GM18868 (cell line): ENCODE measurements at regions not wholly inside any gene's neighbourhood (a gene's known extent, or its start where the extent isn't known, plus 50 kb on each side); places are given as distances from the start of the nearest gene placed in this dataset.

Experiments used
- ATAC-seq: cut with Tn5 transposase; IDR thresholded peaks from one replicate; pipeline ENCODE4 v1.9.1; 2021; ENCODE audit warnings: mild to moderate bottlenecking, moderate library complexity; ENCODE audit not compliant: unreplicated experiment

DNA sequence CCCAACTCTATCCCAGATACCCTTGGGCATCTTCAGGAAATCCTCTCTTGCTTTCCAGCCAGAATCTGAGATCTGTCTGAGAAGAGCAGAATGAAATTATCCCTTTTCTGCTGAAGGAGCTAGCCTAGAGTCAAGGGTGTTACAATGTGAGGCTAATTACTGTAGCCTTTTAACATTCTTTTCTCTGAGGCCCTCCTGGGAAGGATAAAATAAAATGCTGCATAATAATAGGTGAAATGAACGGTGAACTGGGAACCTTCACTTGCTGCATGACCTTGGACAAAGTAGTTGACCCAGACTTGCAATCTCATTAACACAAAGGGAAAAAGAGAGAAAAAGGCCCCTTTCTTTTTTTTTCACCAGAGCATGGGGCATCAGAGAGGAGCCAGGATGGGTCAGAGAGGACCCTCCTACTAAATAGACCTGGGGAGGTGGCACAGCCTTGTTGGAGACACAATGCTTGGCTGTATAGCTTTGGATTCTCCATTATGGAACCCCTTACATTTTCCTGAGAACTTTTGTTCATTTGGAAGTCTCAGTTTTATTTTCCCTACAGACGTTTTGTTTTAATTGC lies 137.0 kb upstream of the LIPC start:
- ATAC-seq = no peak

DNA sequence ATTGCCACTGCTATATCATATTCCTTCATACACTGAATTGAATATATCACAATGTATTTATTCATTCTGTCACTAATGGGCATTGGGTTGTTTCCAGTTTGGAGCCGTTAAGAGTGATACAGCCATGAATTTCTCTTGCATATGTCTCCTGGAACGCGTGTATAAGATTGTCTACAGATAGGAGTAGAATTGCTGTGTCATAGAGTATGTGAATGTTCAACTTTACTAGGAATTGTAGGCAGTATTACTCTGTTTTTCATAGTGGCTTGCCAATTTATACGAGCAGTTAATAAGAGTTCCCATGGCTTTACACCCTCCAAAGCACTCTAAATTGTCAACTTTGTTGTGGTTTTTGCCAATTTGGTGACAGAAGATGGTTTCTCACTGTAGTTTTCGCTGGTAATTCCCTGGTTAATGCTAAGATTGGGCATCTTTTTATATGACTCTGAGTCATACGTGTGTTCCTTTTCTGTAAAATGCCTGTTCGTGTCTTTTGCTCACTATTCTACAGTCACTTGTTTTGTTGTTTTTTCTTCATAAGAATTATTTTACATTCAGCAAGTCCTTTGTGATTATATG lies 136.1 kb upstream of the LIPC start:
- no peak for ATAC-seq

DNA sequence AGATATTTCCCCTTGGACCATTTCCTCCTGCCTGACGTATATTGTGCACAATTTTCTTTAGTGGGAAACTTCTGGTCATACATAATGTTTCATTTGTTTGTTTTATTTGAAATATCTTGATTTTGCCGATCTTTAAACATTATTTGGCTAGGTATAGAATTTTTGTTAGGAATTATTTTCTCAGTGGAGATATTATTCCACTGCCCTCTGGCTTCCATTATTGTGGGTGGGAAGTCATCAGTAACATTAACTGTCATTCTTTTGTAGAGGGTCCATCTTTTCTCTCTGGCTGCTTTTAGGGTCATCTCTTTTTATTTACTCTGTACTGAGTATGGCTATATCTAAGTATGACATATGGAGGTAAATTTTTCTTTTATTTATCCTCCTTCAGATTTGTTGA lies 135.5 kb upstream of the LIPC start:
- ATAC-seq = no peak

GRCh38 chr15:58297639-58298038 lies 134.2 kb upstream of the LIPC start:
- no peak for ATAC-seq

DNA sequence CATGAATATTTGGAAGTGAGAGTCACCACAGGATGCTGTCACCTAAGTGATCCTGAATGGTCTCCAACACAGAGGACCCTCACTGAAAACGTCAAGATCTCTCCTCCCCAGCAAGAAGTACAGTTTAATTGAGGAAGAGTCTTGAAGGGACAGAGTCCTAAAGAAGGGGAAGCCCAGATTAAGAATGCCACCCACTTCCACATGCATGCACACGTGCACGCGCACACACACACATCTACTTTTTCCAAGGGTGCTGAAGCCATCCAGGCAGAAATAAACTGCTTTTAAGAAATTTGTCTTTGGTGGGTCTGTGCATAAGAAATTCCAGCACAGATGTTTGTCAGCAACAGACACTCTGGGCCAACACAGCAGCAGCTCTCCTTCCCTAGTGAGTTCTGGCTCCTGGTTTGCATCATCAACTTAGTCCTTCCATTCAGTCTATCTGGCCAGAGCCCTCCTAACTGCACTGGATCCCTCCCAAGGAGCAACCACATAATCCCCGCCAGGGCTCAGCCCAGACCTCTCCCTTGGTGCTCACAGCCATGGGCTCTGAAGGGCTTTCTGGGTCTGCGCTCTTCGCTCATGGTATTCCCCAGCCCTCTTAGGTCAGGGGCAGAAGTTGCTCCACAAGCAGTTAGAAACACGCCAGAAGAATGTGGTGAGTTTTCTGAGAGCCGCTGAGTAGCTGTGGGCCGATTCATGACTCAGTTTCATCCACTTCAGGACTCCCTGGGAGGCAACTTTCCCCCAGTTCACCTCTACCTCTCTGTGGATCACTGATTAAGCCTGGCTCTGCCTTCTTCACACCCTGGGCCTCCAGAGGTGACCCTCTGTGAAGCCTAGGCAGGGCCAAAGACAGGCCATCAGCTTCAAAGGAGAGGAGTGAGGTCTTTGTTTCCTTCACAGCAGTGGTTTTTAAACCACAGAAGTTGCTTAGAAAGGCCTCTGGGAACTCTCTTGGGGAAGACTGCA lies 132.6 kb upstream of the LIPC start:
- no peak for ATAC-seq

DNA sequence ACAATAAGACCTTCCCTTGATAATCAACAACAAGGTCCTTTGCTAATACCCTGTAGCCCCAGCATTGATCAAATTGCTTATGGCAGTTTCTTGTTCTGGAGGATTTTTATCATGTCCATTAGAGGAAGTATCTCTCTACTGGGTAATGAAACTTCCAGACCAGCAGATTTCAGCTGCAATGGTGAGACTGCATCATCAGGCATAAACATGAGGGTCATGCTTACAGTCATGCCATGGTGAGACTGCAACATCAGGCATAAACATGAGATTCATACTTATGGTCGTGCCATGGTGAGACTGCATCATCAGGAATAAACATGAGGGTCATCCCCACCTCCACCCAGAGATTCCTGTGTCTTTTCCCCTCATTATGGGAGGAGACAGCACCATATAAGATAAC lies 129.0 kb upstream of the LIPC start:
- no peak for ATAC-seq

DNA sequence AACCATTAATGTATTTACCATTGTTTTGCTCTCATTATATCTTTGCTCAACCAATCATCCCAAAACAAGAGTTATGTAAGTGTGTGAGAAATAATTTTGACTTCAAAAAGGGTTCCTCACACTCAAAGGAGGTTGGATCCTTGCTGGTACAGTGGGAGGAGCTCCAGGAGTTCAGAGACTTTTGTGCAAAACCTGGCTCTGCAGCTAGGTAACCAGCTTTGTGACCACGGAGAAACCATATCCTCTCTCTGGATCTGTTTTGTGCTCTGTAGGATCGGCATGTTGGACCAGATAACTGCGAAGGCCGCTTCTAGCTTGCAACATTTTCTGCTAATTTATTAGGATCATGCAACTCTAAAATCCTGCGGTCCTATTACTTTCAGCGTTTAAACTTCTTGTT lies 128.6 kb upstream of the LIPC start:
- no peak for ATAC-seq

GRCh38 chr15:58306591-58307312 lies 125.0 kb upstream of the LIPC start:
- no peak for ATAC-seq

- ATAC-seq = no peak
Measured at GRCh38 chr15:58307313-58307961, 124.4 kb upstream of the LIPC start.

- ATAC-seq = no peak
Measured at GRCh38 chr15:58308742-58309355, 122.9 kb upstream of the LIPC start.

DNA sequence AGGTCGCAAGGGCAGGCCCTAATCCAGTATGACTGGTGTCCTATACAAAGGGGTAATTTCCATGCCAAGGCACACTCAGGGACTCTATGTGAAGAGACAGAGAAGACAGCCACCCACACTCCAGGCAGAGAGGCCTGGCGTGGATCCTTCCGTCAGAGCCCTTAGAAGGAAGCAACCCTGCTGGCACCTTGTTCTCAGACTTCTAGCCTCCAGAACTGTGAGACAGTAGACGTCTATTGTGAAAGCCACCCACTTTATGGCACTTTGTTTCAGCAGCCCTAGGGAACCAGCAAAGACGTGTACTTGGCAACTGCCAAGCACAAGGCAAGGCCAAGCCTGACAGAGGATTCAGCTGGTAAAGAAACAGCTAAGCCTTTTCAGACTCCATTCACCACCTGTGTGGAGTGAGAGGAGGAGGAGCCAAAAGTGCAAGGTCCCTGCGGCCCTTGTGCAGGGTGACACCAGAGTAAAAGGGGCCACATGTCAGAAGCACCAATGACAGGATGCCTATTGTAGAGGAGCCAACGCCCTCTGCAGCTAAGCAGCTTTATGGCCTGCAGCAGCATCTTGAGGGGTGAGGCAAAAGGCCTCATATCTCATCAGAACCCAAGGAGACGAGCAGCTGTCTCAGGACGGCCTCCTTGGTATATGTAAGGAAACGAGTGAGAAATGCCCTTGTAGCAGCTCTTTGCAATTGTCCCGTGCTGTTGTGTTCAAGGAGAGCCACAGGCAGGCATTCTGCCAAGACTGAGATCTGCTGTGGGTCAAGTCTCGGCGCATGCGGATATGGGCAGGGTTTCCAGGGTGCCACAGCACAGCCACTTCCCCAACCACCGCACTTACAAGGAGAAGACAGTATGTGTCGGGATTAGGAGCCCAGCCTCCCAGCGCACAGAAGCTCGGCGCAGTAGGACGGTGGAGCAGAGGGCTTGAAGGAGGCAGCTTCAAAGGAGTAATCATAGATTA lies 121.5 kb upstream of the LIPC start:
- ATAC-seq = no peak

GRCh38 chr15:58311556-58311955 lies 120.2 kb upstream of the LIPC start:
- no peak for ATAC-seq

DNA sequence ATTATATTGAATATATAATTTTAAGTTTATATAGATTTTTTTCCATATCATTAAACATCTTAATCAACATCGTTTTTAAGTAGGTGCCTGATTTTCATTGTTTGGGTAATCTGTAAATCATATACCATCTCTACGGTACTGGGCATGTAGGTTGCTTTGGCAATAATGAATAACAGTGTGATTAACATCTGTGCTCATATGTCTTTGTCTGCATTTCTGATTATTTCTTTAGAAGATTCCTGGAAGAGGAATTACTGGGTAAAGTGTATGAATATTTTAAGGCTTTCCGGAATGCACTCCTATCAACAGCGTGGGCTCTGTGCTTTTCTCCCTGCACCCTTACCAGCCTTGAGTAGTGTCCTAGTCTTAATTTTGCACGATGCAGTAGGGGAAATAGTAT lies 119.8 kb upstream of the LIPC start:
- ATAC-seq = no peak

- ATAC-seq = no peak
Measured at GRCh38 chr15:58313304-58313703, 118.5 kb upstream of the LIPC start.

GRCh38 chr15:58313810-58314592 lies 117.8 kb upstream of the LIPC start:
- ATAC-seq = no peak

- ATAC-seq = no peak
Measured at GRCh38 chr15:58314593-58315216, 117.1 kb upstream of the LIPC start.

GRCh38 chr15:58318517-58318916 lies 113.3 kb upstream of the LIPC start:
- no peak for ATAC-seq

DNA sequence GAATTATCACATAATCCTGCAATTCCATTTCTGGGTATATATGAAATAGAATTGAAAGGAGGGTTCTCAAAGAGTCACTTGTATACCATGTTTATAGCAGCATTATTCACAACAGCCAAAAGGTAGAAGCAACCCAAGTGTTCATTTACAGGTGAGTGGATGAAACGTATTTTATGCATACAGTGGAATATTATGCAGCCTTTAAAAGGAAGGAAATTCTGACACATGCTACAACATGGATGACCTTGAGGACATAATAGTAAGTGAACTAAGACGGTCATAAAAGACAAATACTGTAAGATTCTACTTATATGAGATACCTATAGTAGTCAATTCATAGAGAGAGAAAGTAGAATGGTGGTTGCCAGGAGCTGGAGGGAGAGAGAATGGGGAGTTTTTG lies 110.8 kb upstream of the LIPC start:
- ATAC-seq = no peak
